SU-DHL-6 (cell line): ENCODE measurements at regions not wholly inside any gene's neighbourhood (a gene's known extent, or its start where the extent isn't known, plus 50 kb on each side); places are given as distances from the start of the nearest gene placed in this dataset.

Experiments used
- H2AFZ ChIP-seq: fragments of 200-600 bp; sonication (generic); 2 replicates; pipeline ENCODE4 v1.6.1; 2014; ENCODE audit warnings: low read depth, mild to moderate bottlenecking, moderate library complexity, mixed read lengths, antibody characterized with exemption, low read length; ENCODE audit not compliant: severe bottlenecking
- H3F3A ChIP-seq: fragments of 200-600 bp; shearing (Covaris generic); 2 replicates; pipeline ENCODE4 v1.6.0; 2016; ENCODE audit warnings: antibody characterized with exemption, mild to moderate bottlenecking; ENCODE audit not compliant: insufficient read depth
- H3K27ac ChIP-seq: fragments of 200-600 bp; sonication (generic); 2 replicates; pipeline ENCODE4 v1.5.1; 2016; ENCODE audit warnings: low read depth, mild to moderate bottlenecking, low read length, moderate library complexity, mixed read lengths
- H3K27me3 ChIP-seq: fragments of 200-600 bp; sonication (generic), shearing (Covaris generic); 2 replicates; pipeline ENCODE4 v1.6.0; 2014; ENCODE audit warnings: mild to moderate bottlenecking, low read length
- H3K36me3 ChIP-seq: fragments of 200-600 bp; sonication (generic); 2 replicates; pipeline ENCODE4 v1.6.1; 2014; ENCODE audit warnings: mild to moderate bottlenecking, low read length, mixed read lengths
- H3K4me2 ChIP-seq: fragments of 300-600, 200-600 bp; shearing (Covaris generic), sonication (generic); 2 replicates; pipeline ENCODE4 v1.6.0; 2014; ENCODE audit warnings: low read length, low read depth, mild to moderate bottlenecking; ENCODE audit not compliant: poor library complexity, severe bottlenecking
- H3K4me3 ChIP-seq: fragments of 200-600 bp; sonication (generic); 2 replicates; pipeline ENCODE4 v1.5.1; 2014; ENCODE audit warnings: antibody characterized with exemption, low read length, mild to moderate bottlenecking, mixed read lengths; ENCODE audit not compliant: insufficient read depth, poor library complexity, severe bottlenecking
- H3K79me2 ChIP-seq: fragments of 200-600 bp; sonication (generic); 2 replicates; pipeline ENCODE4 v1.6.1; 2014; ENCODE audit warnings: mild to moderate bottlenecking, low read length, moderate library complexity; ENCODE audit not compliant: insufficient read depth
- H3K9ac ChIP-seq: fragments of 200-600 bp; sonication (generic); 2 replicates; pipeline ENCODE4 v1.7.0; 2014; ENCODE audit warnings: mild to moderate bottlenecking, low read length
- H3K9me2 ChIP-seq: fragments of 200-600 bp; sonication (generic); replicated peaks from 2 replicates; pipeline ENCODE4 v1.6.1; 2014; ENCODE audit warnings: low read length; ENCODE audit not compliant: insufficient read depth
- H3K9me3 ChIP-seq: fragments of 200-600 bp; sonication (generic); 2 replicates; pipeline ENCODE4 v1.6.1; 2014; ENCODE audit warnings: low read length, mixed read lengths; ENCODE audit not compliant: insufficient read depth
- H4K20me1 ChIP-seq: fragments of 200-600 bp; sonication (generic); 2 replicates; pipeline ENCODE4 v1.6.1; 2014; ENCODE audit warnings: low read depth, mild to moderate bottlenecking, antibody characterized with exemption, low read length, moderate library complexity, mixed read lengths
- CTCF ChIP-seq: fragments of 200-600 bp; sonication (generic); IDR thresholded peaks from one replicate; pipeline ENCODE4 v1.5.1; 2017; ENCODE audit warnings: antibody characterized with exemption, mild to moderate bottlenecking, low read length, moderate library complexity; ENCODE audit not compliant: insufficient read depth, poor library complexity, severe bottlenecking
- EZH2phosphoT487 ChIP-seq: fragments of 200-600 bp; sonication (generic), shearing (Covaris generic); conservative IDR thresholded peaks from 2 replicates; pipeline ENCODE4 v1.6.1; 2018; ENCODE audit warnings: mild to moderate bottlenecking, antibody characterized with exemption, low read length, moderate library complexity, mixed read lengths

GRCh38 chr2:183594150-183594549 lies 469.9 kb downstream of the NUP35 start:
- TF ChIP-seq EZH2phosphoT487 (no peak), CTCF (no peak)

GRCh38 chr2:183597841-183598240 lies 473.6 kb downstream of the NUP35 start:
- TF ChIP-seq CTCF (no peak), EZH2phosphoT487 (no peak)
- H2AFZ ChIP-seq, result no peak overlapping the region

More at GRCh38 chr2:183594150-183594549, 469.9 kb downstream of the NUP35 start:
- H3K27ac ChIP-seq, result no peak overlapping the region
- H3K4me2 ChIP-seq, result no peak overlapping the region
- H3K27me3 ChIP-seq, result no peaks in the 10 kb centered on the region
- H4K20me1 ChIP-seq, result no peaks in the 10 kb centered on the region
- H3K79me2 ChIP-seq, result no peaks in the 10 kb centered on the region
- H3K4me3 ChIP-seq, result no peak overlapping the region
- H2AFZ ChIP-seq, result no peak overlapping the region
- no peaks in the 10 kb centered on the region for H3K9me2 ChIP-seq
- H3K36me3 ChIP-seq, result no peaks in the 10 kb centered on the region
- H3K9ac ChIP-seq, result no peak overlapping the region
- no peaks in the 10 kb centered on the region for H3K9me3 ChIP-seq
- H3F3A ChIP-seq, result no peaks in the 10 kb centered on the region

GRCh38 chr2:183604065-183604464 lies 479.8 kb downstream of the NUP35 start:
- no peaks in the 10 kb centered on the region for H3K27me3 ChIP-seq
- no peak overlapping the region for H3K4me2 ChIP-seq
- H3K27ac ChIP-seq, result no peak overlapping the region
- TF ChIP-seq CTCF, result no peak
- TF ChIP-seq EZH2phosphoT487, result no peak
- no peaks in the 10 kb centered on the region for H3K9me2 ChIP-seq
- no peaks in the 10 kb centered on the region for H3K79me2 ChIP-seq
- no peaks in the 10 kb centered on the region for H3K36me3 ChIP-seq
- H2AFZ ChIP-seq, result no peak overlapping the region
- H3K9ac ChIP-seq, result no peak overlapping the region
- H3K4me3 ChIP-seq, result no peak overlapping the region
- H3F3A ChIP-seq, result no peaks in the 10 kb centered on the region
- no peaks in the 10 kb centered on the region for H3K9me3 ChIP-seq
- no peaks in the 10 kb centered on the region for H4K20me1 ChIP-seq

More at GRCh38 chr2:183597841-183598240, 473.6 kb downstream of the NUP35 start:
- H4K20me1 ChIP-seq, result no peaks in the 10 kb centered on the region
- no peaks in the 10 kb centered on the region for H3K79me2 ChIP-seq
- no peak overlapping the region for H3K4me3 ChIP-seq
- H3K9me3 ChIP-seq, result no peaks in the 10 kb centered on the region
- no peaks in the 10 kb centered on the region for H3K9me2 ChIP-seq
- H3K27me3 ChIP-seq, result no peaks in the 10 kb centered on the region
- H3K9ac ChIP-seq, result no peak overlapping the region
- no peaks in the 10 kb centered on the region for H3K36me3 ChIP-seq
- H3K27ac ChIP-seq, result no peak overlapping the region
- H3K4me2 ChIP-seq, result no peak overlapping the region
- H3F3A ChIP-seq, result no peaks in the 10 kb centered on the region
